B cell (primary cell): ENCODE measurements at regions not wholly inside any gene's neighbourhood (a gene's known extent, or its start where the extent isn't known, plus 50 kb on each side); places are given as distances from the start of the nearest gene placed in this dataset.

Experiments used
- CTCF ChIP-seq: fragments of 200-600 bp; IDR thresholded peaks from one replicate; pipeline ENCODE4 v1.8.0; 2022; ENCODE audit warnings: antibody characterized with exemption, mild to moderate bottlenecking
- EZH2 ChIP-seq: IDR thresholded peaks from 2 replicates; pipeline ENCODE4 v1.6.1; 2012; ENCODE audit warnings: borderline replicate concordance, low read depth, mild to moderate bottlenecking, moderate library complexity, low read length; ENCODE audit not compliant: insufficient read depth, poor library complexity, severe bottlenecking

- TF ChIP-seq CTCF (no peak), EZH2 (no peak)
Observed at GRCh38 chr15:97654481-97655076, 305.9 kb upstream of the ARRDC4 start.
